ENCODE measurements at regions not wholly inside any gene's neighbourhood (a gene's known extent, or its start where the extent isn't known, plus 50 kb on each side); places are given as distances from the start of the nearest gene placed in this dataset.
"Not testable (repeated sequence)": the region's sequence is repeated elsewhere in the genome, so short reads cannot be mapped to it uniquely, and the experiment has no call there.

DNA sequence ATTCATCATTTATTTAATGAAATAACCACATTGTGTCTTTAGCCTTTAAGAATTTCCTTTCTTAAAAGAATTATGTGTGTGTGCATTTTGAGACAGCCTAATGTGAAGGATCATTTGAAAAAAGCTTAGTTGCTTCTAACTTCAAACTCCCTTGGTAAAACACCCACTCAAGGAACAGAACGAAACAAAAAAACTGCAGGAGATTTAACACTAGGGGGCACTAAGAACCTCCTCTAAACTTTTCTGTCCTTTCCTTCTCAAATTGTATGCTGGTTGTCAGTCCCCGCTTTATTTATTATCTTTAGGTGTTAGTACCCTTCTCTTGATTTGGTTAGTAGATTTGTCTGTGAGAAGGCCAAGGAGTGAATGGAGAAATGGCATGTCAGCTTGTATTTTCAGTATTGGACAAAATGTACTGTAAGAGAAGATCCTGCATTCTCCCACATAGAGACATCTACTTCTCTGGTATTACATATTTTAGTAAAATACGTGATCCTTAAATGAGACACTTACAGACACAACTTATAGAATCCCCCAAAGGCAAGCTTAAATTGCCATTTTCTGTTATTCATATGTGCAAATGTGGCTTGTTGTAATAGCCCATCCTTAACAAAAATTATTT, 229.7 kb downstream of the MRPS30 start:
- DNase-seq (ENCODE audit: extremely low read depth, low read depth, low spot score): no peak

GRCh38 chr5:45042283-45042682, 233.5 kb downstream of the MRPS30 start:
- no peak for DNase-seq (ENCODE audit: extremely low read depth, low read depth, low spot score)

GRCh38 chr5:45057564-45057963, 248.8 kb downstream of the MRPS30 start:
- no peak for DNase-seq (ENCODE audit: extremely low read depth, low read depth, low spot score)

GRCh38 chr5:45060724-45061123, 252.0 kb downstream of the MRPS30 start:
- no peak for DNase-seq (ENCODE audit: extremely low read depth, low read depth, low spot score)

DNA sequence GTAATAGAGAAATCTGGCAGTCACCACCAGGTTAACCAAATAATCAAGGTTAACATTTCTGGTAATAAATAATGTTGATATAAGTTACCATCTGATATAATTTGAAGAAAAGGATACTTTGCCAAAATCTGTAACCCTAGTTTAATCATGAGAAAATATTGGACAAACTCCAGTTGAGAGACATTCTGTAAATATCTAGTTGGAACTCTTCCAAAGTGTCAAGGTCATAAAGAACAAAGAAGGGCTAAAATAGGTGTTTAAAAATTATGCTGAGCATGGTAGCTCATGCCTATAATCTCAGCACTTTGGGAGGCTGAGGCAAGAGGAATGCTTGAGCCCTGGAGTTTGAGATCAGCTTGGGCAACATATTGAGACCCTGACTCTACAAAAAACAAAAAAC, 253.3 kb downstream of the MRPS30 start:
- DNase-seq (ENCODE audit: extremely low read depth, low read depth, low spot score): no peak

GRCh38 chr5:45081082-45081481, 272.3 kb downstream of the MRPS30 start:
- no peak for DNase-seq (ENCODE audit: extremely low read depth, low read depth, low spot score)

GRCh38 chr5:45089870-45090269, 281.1 kb downstream of the MRPS30 start:
- DNase-seq (ENCODE audit: extremely low read depth, low read depth, low spot score): no peak

- DNase-seq (ENCODE audit: extremely low read depth, low read depth, low spot score): no peak
Observed at GRCh38 chr5:45093377-45093776, 284.6 kb downstream of the MRPS30 start.

DNA sequence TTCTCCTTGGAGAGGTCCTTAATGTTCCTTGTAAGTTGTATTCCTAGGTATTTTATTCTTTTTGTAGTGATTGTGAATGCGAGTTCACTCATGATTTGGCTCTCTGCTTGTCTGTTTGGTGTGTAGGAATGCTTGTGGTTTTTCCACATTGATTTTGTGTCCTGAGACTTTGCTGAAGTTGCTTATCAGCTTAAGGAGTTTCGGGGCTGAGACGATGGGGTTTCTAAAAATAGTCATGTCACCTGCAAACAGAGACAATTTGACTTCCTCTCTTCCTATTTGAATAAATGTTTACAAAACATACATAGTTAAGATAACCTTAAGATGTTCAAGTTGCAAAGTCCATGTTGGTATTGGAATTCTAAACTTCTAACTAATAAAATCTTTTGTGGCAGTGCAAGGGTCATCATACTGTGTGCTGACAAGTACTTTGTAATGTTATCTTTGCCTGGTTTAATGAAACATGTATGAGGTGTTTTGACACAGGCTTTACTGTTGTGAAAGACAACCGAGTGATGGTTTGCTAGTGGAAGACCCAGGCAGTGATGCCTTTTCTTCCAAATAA, 286.2 kb downstream of the MRPS30 start:
- DNase-seq (ENCODE audit: extremely low read depth, low read depth, low spot score): no peak

DNA sequence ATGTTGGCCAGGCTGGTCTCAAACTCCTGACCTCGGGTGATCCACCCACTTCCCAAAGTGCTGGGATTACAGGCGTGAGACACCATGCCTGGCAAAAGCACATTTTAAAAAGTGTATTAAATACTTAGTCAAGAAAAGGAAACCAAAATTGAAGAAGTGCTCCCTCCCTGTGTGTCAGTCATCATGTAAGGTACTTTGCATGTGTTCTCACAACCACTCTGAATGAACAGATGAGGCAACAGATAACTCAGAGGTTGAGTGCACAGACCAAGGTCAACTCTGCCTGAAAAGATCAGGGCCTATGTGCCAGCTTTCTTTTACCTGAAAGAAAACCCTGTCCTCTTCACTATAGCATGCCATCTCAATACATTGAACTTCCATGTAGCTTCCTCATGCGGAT, 289.7 kb downstream of the MRPS30 start:
- no peak for DNase-seq (ENCODE audit: extremely low read depth, low read depth, low spot score)

- no peak for DNase-seq (ENCODE audit: extremely low read depth, low read depth, low spot score)
Observed at GRCh38 chr5:45101146-45101545, 292.4 kb downstream of the MRPS30 start.

GRCh38 chr5:45105491-45105994, 296.8 kb downstream of the MRPS30 start:
- no peak for DNase-seq (ENCODE audit: extremely low read depth, low read depth, low spot score)

- DNase-seq (ENCODE audit: extremely low read depth, low read depth, low spot score): no peak
Observed at GRCh38 chr5:45109062-45109461, 300.3 kb downstream of the MRPS30 start.

GRCh38 chr5:45109636-45110035, 300.9 kb downstream of the MRPS30 start:
- no peak for DNase-seq (ENCODE audit: extremely low read depth, low read depth, low spot score)

GRCh38 chr5:45110399-45110798, 301.7 kb downstream of the MRPS30 start:
- DNase-seq (ENCODE audit: extremely low read depth, low read depth, low spot score): no peak

DNA sequence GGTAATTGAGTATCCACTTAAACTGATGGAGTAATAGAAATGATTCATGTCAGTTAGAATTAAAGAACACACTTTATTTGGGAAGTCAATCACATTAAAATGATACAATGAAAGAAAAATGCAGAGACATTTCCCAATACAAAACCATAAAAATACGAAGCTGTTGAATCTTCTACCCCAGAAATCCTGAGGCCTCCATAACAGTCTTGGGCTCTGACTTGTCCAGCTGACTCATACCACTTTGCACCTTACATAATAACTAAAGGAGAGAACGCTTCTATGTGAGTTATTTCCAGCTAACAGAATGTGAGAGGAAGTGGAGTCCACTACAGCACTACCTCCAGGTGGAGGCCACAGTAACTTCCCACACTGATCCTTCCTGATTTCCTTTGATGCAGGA, 305.0 kb downstream of the MRPS30 start:
- no peak for DNase-seq (ENCODE audit: extremely low read depth, low read depth, low spot score)

DNA sequence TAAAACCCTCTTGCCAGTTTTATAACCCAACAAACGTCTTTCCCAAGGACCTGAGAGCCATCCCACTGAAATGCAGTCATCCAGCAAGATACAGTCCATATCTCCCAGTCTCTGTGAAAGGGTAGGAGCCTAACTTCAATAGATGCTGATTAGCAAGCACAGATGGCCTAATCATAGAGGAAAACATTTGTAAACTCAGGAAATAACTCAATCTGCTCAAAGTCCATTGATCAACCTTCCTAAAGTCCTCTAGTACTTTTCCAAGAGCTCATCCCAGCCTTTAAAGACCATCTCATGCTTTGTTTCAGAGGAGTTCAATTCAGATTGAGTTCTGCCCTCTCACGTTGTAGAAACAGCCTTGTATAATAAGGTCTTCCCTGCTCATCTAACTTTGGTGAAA, 324.2 kb downstream of the MRPS30 start:
- DNase-seq (ENCODE audit: extremely low read depth, low read depth, low spot score): no peak

GRCh38 chr5:45162974-45163373, 354.2 kb downstream of the MRPS30 start:
- DNase-seq (ENCODE audit: extremely low read depth, low read depth, low spot score): no peak

DNA sequence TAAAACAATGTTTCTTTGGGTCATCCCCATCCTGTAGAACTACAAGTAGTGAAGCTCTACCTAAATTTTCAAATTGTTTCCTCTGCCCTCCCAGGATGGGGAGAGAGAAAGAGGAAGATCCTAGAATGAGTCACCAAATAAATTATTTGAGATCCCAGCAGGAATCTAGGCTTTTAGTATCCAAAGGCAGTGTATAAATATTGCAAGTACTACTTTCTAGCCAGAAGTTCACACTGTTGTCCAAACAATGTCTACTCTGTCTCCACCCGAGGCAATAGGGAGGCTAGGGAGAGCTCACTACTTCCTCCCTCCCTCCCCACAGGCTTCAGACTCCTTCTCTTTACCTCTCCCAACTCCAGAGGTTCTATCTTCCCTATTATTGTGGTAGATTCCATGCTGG, 362.8 kb downstream of the MRPS30 start:
- DNase-seq (ENCODE audit: extremely low read depth, low read depth, low spot score): no peak

GRCh38 chr5:45172634-45173033, 363.9 kb downstream of the MRPS30 start:
- not testable (repeated sequence) for DNase-seq (ENCODE audit: extremely low read depth, low read depth, low spot score)

- DNase-seq (ENCODE audit: extremely low read depth, low read depth, low spot score): no peak
Observed at GRCh38 chr5:45179686-45180085, 370.9 kb downstream of the MRPS30 start.

DNA sequence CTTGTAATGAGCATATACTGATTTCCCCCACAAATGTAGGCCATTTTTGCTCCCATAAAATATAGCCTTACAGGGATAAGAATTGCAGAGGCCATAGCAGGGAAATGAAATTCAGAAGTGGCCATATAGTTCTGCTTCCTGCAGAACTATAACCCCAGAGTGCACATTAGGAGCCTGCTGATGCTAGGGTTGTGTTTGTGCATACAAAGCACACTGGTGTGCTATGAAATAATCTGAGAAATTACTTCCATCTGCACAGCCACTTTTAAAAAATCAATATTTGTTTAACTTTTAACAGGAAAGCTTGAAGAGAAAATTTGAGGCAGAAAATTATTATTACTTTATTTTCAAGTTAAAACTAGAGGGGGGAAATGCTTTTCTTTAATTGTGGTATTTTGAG, 380.3 kb downstream of the MRPS30 start:
- DNase-seq (ENCODE audit: extremely low read depth, low read depth, low spot score): no peak

- no peak for DNase-seq (ENCODE audit: extremely low read depth, low read depth, low spot score)
Observed at GRCh38 chr5:45189481-45189880, 380.7 kb downstream of the MRPS30 start.
